NCI-H345 treated with DMSO at 0.1 percent for 48 hours (cell line): ENCODE measurements at regions not wholly inside any gene's neighbourhood (a gene's known extent, or its start where the extent isn't known, plus 50 kb on each side); places are given as distances from the start of the nearest gene placed in this dataset.
"Not testable (repeated sequence)": the region's sequence is repeated elsewhere in the genome, so short reads cannot be mapped to it uniquely, and the experiment has no call there.

Experiments
- DNase-seq: peaks from one replicate; lab custom pipeline; 2025; ENCODE audit not compliant: unreplicated experiment; lab: John Stamatoyannopoulos, UW

DNA sequence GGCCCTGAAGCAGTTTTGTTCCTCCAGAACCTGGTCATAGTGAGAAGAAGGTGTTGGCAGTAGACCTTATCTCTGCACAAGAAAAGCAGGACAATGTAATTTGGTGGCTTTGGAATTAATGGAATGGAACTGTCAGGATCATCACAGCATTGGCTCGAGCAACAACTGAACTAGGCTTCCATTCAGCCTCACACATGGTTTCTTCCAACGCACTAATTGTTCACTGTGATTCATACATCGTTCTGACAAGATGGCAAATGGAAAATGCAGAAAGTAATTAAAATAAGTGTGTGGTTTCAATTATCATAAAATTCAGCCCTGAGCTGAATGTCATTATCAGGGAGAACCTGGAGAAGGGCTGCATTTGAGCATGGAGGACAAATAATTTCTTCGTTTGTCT, 80.6 kb downstream of the MFSD1 start:
- no peak for DNase-seq

DNA sequence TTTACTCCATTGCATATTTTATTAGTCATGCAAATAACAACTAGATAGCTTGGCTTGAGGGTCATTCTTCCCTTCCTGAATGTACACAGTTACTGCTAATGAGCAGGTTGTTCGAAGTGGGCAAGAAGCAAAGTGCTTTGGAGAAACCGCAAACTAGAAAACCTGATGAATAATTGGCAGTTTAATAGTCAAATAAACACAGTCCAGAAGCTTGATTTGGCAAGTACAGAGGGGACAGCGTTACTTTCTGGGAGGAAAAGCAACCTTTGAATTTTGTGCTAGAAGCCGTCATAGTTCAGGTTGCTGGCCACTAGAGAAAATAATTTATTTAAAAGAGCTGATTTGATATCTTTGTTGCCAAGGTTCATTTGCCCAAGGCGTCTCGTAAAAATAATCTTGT, 94.9 kb downstream of the MFSD1 start:
- DNase-seq = no peak

DNA sequence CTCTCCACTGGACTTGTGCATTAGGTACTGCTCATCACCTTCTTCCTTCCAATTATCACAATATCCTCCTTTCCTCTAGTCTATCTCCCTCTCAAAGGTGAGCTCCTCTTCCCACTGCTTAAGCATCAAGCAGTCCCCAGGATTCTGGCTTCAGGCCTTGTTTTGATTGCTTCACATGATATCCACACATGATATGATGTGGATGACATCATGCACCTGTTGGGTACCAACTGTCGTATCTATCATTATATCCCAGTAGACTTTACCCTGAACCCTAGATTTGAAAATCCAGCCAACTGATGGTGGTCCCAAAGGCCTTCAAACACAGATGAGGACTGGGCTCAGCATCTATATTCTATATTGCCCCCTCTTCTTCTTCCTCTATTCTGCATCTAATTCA, 104.9 kb downstream of the MFSD1 start:
- DNase-seq = no peak

DNA sequence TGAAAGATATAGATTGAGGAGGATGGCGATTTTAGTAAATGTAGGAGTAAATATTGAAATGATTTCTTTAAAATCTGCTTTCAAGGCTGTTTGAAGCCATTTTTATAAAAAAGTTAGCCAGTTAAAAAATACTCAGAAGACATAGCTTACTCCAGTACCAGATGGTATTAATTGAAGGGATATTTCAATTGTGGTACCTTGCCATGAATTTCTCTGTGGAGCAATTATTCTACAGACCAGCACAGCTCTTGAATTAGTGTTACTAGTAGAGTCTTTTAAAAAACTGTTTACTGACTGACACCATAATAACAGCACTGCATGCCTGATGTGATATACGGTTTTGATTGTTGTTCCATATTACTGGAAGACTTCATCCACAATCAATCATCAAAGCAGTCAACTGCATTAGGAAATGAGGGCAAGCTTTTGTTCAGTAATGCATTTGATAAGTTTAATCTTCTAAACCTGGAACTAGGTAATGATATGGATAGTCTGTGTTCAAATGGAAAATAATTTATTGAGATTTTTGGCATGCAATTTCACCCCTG, 106.4 kb downstream of the MFSD1 start:
- no peak for DNase-seq

- no peak for DNase-seq
Observed at GRCh38 chr3:158909870-158910269, 108.0 kb downstream of the MFSD1 start.

DNA sequence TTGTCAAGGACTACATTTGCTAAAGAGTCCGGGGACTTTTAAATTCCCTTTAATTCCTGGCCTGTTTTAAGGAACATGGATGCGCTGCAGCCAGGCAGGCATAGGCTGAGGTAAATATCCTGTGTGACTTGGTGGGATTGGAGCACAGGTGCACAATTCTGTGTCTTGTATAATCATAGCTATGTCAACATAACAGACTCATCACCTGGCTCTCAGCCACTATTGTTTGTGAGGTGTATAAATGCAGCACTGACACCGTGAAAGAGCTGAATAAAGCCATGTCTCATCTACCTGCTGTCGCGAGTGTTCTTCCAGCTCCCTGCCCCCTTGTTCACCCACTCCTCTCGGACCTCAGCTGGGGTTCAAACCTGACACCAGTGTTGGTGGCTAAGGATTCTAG, 109.7 kb downstream of the MFSD1 start:
- DNase-seq = peak; percentile 51

GRCh38 chr3:158912188-158912587, 110.3 kb downstream of the MFSD1 start:
- no peak for DNase-seq

- no peak for DNase-seq
Observed at GRCh38 chr3:158912621-158913020, 110.8 kb downstream of the MFSD1 start.

DNA sequence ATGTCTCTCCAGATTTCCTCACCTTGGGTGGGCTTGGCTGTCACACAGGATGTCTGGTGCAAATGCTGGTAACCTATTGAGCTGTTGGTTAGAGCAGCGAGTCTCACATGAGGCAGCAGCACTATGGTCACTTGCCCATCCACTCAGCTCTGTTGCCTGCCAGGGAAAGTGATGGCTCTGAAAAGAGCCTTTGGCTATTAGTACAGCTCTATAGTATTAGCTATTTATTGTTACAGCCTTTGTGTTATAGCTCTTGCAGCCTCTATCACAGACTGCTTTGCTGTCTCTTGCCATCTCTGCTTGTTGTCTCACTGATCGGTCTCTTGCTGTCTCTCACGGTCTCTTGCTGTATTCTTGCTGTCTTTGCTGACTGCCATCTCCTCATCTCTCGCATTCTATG, 114.3 kb downstream of the MFSD1 start:
- no peak for DNase-seq

- peak; percentile 15 for DNase-seq
Observed at GRCh38 chr3:158918008-158918407, 116.2 kb downstream of the MFSD1 start.

DNA sequence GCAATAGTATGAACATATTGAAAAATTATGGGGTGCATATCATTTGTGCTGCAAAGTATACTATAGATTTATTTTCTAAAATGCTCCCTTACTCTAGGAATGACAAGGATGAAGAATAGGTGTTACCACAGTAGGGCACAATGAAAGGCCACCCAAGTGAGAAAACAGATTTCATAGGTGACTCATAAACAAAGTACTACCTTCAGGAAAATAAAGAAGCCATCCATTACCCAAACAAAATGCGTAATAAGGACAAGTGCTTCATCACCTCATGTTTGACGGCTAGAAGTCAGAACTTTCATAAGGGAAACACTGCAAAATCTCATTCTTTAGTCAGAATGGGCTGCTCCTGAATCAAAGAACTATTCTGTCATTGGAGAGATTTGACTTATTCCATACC, 116.6 kb downstream of the MFSD1 start:
- DNase-seq = no peak

- no peak for DNase-seq
Observed at GRCh38 chr3:158920371-158920770, 118.5 kb downstream of the MFSD1 start.

GRCh38 chr3:158925021-158925420, 123.2 kb downstream of the MFSD1 start:
- DNase-seq = no peak

DNA sequence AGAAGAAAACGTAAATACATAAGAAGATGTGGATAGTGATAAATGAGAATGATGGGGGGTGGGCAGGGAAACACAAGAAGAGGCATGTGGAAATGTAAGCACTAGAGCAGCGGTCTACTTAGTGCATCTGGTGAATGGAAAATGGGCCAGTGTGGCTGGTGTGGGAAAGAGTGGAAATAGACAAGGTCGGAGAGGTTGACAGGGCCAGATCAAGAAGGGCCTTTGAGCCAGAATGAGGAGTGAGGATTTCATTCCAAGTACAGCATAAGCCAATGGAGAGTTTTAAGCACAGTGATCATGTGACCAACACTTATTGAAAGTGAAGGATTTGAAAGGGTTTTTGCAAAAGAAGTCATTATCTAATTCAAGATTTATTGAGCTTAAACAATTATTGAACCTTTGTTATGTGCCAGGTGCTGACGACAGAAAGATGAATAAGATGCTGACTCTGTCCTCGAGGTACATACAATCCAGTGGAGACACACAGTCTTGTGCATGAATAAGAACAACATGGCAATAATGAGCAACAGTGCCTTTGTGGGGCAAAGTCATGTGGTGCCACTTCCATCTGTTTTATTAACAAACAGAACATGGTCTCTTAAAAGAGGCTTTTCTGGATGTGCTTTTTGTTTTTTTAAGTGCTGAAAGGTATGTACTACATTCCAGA, 124.1 kb downstream of the MFSD1 start:
- no peak for DNase-seq

DNA sequence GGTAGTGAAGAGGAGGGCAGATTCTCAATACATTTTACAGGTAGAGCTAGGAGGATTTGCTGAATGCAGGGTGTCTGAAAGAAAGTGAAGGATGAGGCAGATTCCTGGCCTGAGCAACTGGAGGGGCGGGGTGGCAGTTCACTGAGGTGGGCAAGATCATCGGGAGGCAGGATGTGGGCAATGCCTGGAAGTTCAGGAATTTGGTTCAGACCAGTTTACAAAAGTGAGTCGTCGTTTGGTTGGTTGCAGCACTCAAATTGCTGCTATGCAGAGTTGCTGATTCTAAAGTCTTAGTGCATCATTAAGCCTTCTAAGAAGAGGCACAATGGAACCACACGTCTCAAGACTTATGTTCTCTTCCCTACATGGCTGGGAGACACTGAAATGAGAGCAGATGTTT, 134.0 kb downstream of the MFSD1 start:
- no peak for DNase-seq

GRCh38 chr3:158936530-158937113, 134.8 kb downstream of the MFSD1 start:
- no peak for DNase-seq

DNA sequence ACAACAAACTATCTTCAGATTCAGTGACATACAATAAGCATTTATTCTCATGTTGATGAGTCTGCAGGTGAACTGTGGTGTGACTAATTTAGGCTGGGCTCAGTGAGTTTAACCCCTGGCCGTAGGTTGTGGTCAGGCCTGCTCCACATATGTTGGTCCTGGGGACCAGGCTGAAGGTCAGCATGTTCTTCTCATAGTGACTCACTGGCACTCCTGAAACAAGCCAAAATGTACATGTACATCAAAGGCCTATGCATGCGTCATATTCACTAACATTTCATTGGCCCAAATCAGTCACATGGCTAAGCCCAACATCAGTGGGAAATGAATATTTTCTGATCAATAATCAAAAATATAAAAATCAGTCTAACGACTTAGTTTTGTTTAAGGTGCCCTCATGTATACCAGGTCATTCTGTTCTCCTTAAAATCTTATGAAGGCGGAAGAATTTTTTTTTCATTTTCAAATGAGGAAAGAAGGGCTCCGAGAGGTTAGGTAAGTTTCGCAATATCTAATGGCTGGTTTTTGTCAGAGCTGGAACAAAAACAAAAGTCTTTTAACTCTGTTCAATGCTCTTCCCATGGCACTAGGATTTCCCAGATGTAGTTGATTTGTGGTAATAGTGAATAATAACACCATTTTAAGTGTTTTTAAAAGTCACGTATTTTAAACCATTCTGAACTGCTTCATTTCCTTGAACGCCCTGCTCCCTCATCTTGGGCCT, 148.5 kb downstream of the MFSD1 start:
- DNase-seq = no peak

DNA sequence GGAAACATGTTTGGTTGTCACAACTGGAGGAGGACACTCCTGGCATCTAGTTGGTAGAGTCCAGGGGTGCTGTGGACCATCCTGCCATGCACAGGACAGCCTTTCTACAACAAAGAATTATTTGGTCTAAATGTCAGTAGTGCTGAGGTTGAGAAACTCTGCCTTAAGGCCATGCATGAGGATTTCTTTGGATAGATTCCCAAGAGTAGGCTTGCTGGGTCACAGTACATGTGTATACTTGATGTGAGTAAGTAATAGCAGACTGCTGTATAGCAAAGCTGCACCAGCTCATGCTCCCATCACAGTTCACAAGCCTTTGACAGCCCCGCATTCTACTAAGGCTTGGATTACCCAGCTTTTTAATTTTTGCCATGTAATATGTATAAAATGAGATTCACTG, 151.3 kb downstream of the MFSD1 start:
- no peak for DNase-seq

GRCh38 chr3:158954420-158954819, 152.6 kb downstream of the MFSD1 start:
- no peak for DNase-seq

DNA sequence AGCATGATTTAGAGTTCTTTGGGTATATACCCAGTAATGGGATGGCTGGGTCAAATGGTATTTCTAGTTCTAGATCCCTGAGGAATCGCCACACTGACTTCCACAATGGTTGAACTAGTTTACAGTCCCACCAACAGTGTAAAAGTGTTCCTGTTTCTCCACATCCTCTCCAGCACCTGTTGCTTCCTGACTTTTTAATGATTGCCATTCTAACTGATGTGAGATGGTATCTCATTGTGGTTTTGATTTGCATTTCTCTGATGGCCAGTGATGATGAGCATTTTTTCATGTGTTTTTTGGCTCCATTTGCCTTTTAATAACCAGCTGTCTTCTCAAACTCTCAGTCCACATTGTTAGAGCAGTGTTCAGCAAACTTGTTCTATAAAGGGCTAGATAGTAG, 155.9 kb downstream of the MFSD1 start:
- not testable (repeated sequence) for DNase-seq

DNA sequence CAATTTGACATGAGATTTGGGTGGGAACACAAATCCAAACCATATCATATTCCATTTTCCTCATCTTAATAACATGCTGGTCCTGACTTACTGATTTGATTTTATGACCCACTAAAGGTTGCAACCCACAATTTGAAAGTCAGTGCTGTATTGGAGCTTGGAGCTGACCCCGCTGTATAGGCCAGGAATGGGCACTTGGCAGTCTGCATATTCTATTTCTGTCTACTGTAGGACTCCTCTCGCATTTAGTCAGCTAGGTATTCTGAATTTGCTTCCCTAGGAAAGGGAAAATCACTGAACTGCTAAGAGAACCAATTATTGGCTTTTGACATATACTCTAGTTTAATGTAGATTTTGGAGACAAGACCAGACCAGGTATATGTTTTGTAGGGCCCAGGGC, 157.0 kb downstream of the MFSD1 start:
- DNase-seq = no peak

DNA sequence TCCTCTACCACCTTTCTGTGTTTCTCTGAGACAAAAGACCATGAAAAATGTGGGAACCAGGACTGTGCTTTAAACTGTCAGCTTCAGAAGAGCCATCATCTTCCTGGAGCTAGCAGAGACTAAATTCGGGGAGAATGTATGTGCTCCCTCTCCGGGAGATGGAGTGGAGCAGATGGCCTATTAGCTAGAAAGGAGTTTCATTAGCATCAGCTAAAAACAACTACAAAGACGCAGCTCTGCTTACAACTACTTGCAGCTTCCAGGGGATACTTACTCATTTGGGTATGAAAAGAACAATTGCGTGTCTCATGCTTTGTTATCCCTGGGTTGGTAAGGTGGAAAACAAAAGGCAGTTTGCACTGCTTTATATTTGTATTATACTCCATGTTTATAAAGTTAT, 159.6 kb downstream of the MFSD1 start:
- DNase-seq = no peak
